Posterior vena cava (tissue), 2 donors: ENCODE measurements at regions not wholly inside any gene's neighbourhood (a gene's known extent, or its start where the extent isn't known, plus 50 kb on each side); places are given as distances from the start of the nearest gene placed in this dataset.

ENCODE experiments used
- DNase-seq: peaks from one replicate; pipeline ENCODE4 v3.0.0-alpha.2; 2020; ENCODE audit warnings: low spot score
- intact Hi-C, 2 donors: fragments of 100-400 bp; cut with DNase I; formaldehyde crosslinking; loops; one replicate each; pipeline versions ENCODE4 v1.14.1 to v1.14.2; 2022 to 2023
- donor health status: DM: yes; HTN: yes; CAD: no.
- donor health status: DM: yes; HTN: yes; CAD: no.

DNA sequence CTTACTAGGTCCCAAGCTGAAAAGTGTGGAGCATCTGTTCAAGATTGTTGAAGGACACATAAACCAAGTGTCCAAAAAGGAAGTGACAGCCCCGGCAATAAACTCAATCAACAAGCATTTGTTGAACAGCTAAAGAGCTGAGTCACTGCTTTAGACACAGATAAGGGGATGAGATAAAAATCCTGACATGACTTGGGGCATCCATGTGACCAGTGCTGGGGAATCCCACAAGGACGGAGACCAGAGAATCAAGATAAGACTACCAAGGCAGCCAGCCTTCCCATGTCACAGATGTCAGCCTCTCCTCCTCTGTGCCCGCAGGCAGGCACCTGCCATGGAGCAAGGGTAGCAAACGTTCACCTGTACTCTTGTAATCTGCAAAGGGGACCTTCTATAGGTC is 118.6 kb upstream of the KAZN start:
- DNase-seq = no peak
- intact Hi-C loops = no loop called here

DNA sequence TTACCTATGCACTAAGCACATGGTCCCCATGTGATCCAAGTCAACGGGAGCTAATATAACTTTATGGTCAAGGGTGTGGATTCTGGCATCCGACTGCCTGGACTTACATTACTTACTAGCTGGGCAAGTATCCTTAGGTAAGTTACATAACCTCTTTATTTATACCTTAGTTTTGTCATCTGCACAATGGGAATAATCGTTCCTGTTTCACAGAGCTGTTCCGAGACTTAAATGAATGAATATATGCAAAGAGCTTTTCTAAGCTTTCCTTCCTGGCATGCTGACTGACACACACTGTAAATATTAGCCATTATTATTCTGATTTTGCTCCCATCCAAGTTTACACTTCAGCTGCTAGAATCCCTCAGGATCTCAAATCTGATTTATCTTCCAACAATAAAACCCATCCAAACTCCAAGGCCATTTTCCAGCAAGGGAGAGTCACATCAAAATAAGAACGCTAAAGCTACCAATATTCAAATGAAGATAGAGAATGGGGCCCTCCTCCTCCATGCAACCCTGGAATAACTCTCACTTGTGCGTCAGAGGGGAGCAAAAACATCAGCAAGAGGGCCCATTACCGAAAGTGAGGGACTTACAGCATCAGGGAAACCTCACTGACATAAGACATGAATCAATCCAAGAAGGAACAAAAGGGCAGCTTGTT is 115.6 kb upstream of the KAZN start:
- no peak for DNase-seq
- intact Hi-C loops = no loop called here

DNA sequence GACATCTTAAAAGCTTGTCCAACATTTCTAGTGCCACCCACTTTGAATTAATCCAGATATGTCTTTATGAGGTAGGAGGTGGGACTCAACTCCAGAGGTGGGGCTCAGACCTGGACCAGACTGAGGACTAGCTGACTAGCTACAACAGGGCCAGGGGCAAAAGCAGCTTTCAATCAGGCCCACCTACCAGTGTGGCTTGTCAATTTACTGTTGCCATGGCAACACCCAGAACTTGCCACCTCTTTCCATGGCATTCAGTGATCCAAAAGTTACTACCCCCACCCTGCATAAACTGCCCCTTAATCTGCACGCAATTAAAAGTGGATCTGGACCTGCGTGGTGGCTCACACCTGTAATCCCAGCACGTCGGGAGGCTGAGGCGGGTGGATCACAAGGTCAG is 113.2 kb upstream of the KAZN start:
- DNase-seq = no peak
- intact Hi-C loops = loop anchor here in 1 of 2 donors (5.0 kb wide), 1 partner anchor 62 kb away; no protein-coding TSS in a partner anchor

DNA sequence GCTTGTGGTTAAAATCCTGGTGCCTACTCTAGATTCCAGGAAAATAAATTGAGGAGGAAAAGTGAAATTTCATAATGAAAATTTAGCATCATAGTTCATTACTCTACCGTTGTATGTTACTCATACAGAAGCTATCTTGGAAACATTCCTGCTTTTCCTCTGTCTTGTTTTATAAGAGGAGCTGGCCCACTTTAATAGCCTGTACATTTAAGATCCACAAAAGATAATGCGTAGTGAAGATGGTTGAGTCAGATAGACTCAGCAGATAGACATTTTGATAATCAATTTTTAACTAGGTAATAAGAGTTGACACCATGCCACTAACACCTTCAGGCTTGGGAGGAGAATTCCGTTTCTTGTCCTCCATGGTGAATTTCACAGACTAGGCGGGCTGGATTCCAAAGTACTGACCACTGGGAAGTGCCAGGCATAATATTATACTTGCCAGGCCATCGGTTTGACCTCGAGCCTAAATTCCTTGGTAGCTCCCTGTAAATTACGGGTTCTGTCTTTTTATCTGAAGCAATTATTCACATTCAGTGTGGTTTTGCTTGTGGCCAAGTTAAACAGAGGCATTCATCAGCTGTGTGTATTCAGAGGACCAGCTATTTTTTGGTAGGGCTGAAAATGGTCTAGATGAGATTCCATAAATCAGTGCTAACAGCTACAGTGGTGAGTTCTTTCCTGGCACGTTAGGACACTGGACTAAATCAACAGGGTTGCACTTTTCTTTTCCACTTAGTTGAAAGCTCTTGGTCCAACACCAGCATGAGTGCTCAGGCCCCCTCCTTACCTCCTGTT is 111.9 kb upstream of the KAZN start:
- intact Hi-C loops = loop anchor here in 1 of 2 donors (5.0 kb wide), 1 partner anchor 61 kb away; no protein-coding TSS in a partner anchor
- no peak for DNase-seq

DNA sequence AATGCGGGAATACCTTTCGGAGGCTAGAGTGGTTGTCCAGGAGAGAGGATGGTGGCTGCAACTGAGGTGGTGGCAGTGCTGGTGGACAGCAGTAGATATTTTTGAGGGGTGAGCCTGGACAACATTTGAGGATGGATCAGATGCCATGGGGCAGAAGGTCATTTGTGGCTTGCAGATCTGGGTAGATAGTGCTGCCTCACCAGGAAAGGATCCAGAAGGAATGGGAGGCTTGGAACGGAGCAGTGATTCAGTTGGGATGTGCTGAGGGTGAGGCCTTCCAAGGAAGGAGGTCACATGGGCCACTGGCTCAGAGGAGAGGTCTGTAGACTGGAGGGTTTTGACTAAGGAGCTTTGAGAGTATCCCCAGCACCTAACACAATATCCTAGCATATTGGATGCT is 110.8 kb upstream of the KAZN start:
- intact Hi-C loops = loop anchor here in 1 of 2 donors (5.0 kb wide), 1 partner anchor 60 kb away; no protein-coding TSS in a partner anchor
- no peak for DNase-seq

DNA sequence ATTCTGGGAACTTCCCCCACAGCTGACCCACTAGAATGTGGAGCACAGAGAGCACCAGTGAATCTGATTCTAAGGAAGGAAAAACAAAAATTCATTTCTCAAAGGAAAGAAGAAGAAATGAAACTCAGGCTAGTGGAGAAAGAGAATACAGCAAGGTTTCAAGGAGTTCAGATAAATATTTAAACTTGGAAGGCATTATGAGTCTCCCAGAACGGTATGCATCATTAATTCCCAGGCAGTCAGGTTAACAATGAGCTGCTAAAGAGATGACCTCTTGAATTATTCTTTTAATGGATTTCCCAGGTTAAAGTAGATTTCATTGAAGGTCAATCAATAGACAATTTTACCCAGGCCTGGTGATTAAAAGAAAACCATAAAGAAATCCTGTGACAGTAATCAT is 103.6 kb upstream of the KAZN start:
- no peak for DNase-seq
- intact Hi-C loops = no loop called here

DNA sequence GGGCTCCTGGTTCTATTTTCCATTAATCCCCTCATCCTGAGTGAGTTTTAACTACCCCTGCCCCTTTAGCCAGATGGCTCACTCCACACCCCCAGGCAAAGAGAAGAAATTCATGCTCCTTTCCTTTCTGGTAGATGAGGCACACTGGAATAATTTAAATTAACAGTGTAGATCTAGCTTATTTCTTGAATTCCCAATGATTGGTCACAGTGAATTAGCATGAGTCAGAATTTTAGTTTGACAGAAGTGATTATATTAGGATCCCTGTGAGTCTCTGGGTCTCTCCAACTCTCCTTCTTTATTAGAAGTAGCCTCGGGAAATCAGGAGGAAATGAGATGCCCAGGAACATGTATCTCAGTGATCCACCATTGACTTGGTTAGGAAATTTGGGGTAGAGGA is 103.1 kb upstream of the KAZN start:
- intact Hi-C loops = no loop called here
- DNase-seq = no peak

DNA sequence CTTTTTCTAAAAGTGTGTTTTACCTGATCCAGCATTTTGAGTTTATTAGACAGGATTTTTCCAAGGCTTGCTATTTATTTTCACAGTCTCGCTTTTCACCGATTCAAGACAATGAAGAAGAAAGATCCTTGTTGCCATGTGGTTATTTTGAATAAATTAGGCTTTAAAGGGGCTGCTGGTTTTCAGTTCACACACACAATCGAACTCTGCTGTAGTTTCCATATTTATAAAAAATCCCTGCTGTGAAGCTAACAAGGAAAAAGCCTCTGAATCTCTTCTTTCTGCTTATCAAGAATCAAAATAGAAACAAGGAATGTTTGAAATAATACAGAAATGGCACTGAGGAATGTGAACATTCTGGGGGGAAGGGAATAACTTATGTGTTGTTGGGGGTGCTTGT is 102.5 kb upstream of the KAZN start:
- intact Hi-C loops = no loop called here
- no peak for DNase-seq

DNA sequence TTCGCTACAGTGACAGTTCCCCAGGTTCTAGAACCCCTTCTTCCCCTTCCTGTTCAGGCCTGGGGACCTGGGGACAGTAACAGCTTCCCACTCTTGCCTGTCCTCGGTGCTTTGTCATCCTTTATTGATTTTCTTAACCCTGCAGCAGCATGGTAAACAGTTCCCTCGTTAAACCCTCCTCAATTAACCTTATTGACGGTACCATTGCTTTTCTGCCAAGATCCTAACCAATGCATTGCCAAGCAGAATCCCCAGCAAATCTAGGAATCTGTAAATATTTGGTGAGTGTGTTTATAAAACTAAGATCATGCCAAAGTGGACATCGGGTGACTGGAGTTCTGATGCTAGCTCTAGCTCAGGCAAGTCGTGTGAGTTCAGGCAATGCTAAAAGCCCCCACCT is 99.6 kb upstream of the KAZN start:
- intact Hi-C loops = no loop called here
- no peak for DNase-seq

DNA sequence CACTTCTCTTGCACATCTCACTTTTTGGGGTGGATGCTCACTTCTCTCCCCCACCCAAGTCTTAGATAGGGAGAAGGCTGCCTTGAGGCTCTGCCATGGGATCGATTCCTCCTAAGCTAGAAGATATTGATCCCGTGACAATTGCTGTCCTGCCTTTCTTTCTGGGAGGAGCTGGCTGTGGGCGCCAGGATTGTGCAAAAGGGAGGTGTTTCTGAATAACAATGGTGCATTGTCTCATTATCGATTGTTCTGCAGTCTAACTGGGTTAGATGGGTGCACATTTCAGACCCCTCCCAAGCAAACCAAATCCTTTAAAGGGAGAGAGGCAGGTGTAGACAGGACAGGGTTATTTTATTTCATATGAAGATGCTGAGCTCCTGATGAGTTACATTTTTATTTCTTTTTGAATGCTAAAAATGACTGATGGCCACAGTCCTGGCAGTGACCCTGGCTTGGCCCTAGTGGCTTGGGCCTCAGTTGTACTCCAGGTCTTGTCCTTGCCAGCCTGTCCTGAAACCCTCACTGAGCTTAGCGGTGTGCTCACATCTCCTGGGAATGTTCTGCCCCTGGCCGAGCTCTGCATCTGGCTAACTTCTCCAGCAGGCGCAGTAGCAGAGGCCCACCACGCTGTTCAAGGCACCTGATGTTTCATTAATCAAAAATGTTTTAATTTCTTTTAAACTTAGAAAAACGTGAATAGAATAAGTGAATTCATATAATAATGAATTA is 99.0 kb upstream of the KAZN start:
- intact Hi-C loops = no loop called here
- DNase-seq = no peak

DNA sequence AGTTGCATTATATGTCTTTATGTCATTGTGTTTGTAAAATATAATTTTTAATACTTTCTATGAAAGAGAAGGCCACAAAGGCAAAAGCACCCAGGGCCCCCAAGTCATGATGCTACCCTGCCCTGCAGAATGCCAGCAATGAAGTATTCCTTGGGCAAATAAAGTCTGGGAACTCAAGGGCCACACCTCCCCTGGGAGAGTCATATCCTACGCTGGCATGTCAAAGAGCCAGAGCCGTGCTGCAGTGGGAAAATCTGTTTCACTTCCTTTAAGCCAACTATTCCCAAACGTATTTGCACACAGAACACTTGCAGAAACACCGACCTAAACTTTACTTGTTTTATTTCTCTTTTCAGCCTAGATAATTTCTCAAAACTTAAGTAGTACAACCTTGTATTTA is 98.4 kb upstream of the KAZN start:
- DNase-seq = no peak
- intact Hi-C loops = no loop called here

DNA sequence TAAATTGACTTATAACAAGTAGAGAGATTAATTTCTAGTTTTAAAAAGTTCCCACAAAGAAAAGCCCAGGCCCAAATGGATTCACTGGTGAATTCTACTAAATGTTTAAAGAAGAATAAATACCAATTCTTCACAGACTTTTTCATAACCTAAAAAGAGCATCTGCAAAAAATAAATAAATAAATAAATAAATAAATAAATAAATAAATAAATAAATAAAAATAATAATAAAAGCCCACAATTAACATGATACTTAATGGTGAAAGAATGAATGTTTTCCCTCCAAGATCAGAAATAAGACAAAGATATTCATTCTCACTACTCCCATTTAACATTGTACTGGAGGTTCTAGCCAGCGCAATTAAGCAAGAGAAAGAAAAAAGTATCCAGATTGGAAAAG is 97.6 kb upstream of the KAZN start:
- no peak for DNase-seq
- intact Hi-C loops = no loop called here

DNA sequence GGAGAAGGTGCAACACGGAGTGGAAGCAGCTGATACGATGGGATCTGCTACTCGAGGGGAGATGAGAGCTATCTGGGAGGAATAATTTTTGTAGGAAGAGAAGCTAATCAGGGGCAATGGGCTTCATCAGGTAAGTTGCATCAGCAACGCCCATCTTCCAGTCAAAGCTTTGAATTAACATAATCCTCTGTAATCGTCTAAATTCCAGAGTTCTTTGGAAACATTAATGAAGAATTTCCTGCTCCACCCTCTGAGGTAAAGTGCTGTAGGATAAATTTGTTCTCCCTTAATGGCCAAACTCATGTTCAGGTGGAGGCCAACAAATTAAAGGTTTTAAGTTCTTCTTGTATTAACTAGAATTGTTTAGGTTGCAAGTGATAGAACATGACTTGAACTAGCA is 94.0 kb upstream of the KAZN start:
- intact Hi-C loops = no loop called here
- DNase-seq = no peak

DNA sequence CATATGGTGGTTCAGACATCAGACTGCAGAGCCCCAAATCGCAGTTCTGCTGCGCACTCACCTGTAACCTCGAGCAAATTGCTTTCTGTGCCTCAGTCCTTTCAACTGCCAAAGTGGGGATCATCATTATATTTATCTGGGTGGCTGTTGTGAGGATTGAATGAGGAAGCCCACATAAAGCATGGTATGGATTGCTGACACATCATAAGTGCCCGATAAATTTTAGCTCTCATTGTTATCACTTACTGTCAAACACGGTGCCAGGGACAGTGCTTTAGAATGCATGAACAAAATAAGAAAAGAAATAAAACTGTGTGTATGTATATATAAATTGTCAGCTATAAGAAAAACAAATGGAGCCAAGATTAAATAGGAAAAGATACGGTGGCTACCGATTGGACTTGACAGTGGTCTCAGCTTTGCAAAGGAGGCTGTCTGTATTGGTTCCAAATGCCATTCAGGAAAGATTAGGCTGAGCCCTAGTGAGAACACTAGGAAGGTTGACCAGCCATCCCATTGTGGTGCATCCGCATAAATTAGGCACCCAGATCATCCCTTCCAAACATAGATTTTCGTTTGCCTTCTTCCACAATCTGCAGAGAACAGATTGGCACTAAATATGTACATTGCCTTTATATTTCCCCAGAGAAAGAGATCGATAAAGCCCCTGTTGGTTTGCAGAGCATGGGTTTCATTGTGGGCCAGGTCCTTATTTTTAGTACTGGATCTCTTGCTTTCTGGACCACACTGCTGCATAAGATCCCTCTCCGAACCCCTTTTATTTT is 91.8 kb upstream of the KAZN start:
- DNase-seq = no peak
- intact Hi-C loops = no loop called here

DNA sequence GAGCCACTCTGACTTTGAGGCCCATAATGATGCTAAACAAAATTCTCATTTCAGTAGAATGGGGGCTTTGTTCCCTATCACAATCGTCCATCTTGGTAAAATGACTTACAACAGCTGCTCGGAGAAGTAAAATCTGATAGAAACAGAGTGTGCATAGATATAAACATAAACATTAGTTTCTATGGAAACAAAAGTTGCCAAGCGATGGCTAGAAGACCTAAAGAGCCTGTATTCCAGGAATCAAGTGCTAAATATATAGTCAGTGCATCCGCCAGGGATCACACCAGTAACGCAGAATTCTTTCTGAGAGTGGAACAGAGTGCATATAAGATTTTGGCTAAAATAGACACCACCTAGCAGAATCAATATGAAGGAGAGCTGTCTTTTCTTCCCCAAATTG is 91.2 kb upstream of the KAZN start:
- intact Hi-C loops = no loop called here

DNA sequence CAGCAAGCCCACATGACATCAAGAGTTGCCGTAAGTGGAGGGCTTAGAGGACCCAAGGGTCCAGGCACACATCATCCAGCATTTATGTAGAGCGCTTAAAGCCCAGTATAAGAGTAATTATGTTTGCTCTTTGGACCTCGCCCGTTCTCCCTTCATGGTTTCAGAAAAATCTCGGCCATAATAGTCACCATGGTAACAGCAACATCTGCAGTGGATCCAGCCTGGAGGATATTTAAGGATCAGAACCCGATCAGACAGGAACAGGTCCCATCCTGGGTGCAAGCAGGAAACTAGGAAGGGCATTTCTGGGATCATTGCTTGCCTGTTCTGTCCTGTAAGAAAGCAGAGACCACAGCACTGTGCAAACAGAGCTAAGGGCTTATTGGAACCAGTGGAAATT is 89.9 kb upstream of the KAZN start:
- intact Hi-C loops = no loop called here
- DNase-seq = no peak

More for the DNA sequence above, 91.2 kb upstream of the KAZN start:
- DNase-seq = no peak

DNA sequence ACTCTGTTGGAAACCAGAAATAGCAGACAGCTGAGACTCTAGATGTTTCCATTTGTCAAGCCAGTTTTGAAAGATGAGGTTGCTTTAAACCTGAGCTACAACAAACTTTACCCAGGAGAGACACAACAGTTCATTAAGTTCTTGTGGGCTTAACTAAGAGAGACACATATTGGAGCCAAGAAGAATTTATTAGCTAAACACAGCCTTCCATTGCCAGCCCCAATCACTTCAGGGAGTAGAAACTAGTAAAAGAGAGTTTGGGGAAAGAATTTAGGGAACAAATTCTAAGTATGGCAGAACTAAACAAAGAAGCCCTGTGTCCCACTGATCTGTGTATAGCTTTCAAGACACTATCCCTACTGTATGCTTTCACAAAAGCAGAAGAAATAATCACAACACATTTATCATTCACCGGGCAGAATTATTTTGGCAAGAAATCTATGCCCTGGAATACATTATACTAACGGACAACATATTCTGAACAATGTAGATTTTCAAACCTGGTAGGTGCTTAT is 87.3 kb upstream of the KAZN start:
- intact Hi-C loops = no loop called here
- DNase-seq = no peak

DNA sequence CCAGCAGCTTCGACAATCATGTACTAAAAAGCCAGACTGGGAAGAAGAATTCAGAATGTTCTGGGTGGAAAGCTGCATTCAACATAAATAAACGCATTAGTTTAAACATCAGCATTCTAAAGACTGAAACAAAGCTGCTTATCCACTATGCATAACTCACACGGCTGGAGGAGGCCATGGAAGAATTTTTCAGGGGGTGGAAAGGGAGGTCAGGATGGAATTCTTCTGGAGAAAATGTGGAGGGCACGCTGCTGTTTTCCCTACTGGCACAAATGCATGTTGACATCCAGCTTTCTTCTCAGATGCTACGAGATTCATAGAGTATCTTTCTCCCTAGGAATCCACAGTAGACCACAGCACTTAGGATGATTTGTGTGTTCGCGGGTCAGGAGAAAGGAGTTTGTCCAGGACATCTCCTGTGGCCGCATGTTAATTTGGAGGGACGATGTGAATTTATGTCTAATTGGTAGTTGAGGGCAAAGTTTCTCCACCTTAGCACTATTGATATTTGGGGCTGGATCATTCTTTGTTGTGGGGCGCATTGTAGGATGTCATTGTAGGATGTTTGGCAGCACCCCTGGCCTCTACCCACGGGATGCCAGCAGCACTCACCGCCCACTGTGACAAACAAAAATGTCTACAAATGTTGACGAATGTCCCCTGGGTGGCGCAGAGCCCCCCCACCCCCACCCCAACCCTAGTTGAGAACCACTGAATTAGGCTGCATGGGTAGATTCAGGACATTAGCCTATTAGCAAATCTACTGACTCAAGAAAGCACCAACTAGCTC is 86.5 kb upstream of the KAZN start:
- DNase-seq = no peak
- intact Hi-C loops = no loop called here

DNA sequence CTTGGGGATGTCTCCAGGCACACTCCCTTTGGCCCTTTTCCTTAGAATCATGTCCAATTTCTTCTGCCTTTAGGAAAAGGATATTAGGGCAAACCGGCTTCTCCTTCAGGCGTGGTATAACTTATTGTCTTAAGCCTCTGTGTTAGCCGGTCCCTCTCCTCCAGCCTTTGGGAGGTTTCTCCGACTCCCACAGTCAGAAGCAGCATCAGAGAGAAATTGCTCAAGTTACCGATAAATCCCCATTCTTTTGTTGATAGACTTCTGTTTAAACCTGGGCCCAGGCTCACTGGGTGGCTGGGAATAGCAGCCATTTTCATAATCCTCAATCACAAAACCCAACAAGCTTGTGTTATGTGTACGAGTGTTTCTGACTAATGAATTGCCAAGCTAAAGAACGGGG is 85.4 kb upstream of the KAZN start:
- DNase-seq = no peak
- intact Hi-C loops = no loop called here
